ENCODE measurements at regions not wholly inside any gene's neighbourhood (a gene's known extent, or its start where the extent isn't known, plus 50 kb on each side); places are given as distances from the start of the nearest gene placed in this dataset.

GRCh38 chr10:8400151-8400550 lies 345.7 kb downstream of the GATA3 start:
- Histone ChIP-seq H3K9me3 (replicated peaks; ENCODE audit: control insufficient read depth, insufficient read depth, low read length) (no peaks in the 10 kb centered on the region), H3K4me3 (no peak overlapping the region), H3K4me2 (ENCODE audit: control insufficient read depth, insufficient read depth) (no peak overlapping the region), H3K4me1 (ENCODE audit: control insufficient read depth, insufficient read depth, low read length) (peaks cover 4% of the 10 kb centered on the region), H3K27ac (ENCODE audit: control insufficient read depth, insufficient read depth) (no peak overlapping the region), H3K36me3 (ENCODE audit: control insufficient read depth in 2 of 2, insufficient read depth in 2 of 2, low read length in 1 of 2) (no peaks in the 10 kb centered on the region), H3K79me2 (ENCODE audit: control insufficient read depth, insufficient read depth, low read length) (no peaks in the 10 kb centered on the region), H3K27me3 (replicated peaks in 1 of 2; ENCODE audit: control insufficient read depth in 2 of 2, insufficient read depth in 2 of 2, low read length in 1 of 2) (no peaks in the 10 kb centered on the region), H2AFZ (ENCODE audit: control insufficient read depth, low read depth, low read length) (no peak overlapping the region), H3K9ac (ENCODE audit: control insufficient read depth, insufficient read depth, low read length) (no peak overlapping the region), H4K20me1 (ENCODE audit: control insufficient read depth, insufficient read depth) (no peaks in the 10 kb centered on the region)
- BruUV-seq (replicated peaks), result no TSS peak
- ChIA-PET RAD21 (ENCODE audit: unreplicated experiment) (no interaction called here), POLR2A (no interaction called here), CTCF (no interaction called here), SMC1A (ENCODE audit: uncharacterized antibody, unreplicated experiment) (no interaction called here)
- DNase-seq (ENCODE audit: low read depth, low spot score) (no peak), ATAC-seq (no peak), FAIRE-seq (no peak)
- intact Hi-C loops (cut with micrococcal nuclease; ENCODE audit: unreplicated experiment), result no loop called here
- in situ Hi-C loops (cut with MboI), result no loop called here
- 58% methylated on average over 6 of the region's 6 CpGs for WGBS (ENCODE audit: insufficient coverage, insufficient replicate concordance, low lambda C conversion rate, missing lambda C conversion rate)
- TF ChIP-seq KAT2A (conservative IDR thresholded peaks at IDR 0.05; ENCODE audit: control insufficient read depth, low read depth, low read length) (no peak), EZH2 (IDR thresholded peaks at IDR 0.05; ENCODE audit: borderline replicate concordance, control insufficient read depth, low read depth, low read length) (no peak), BMI1 (IDR thresholded peaks at IDR 0.05; ENCODE audit: borderline replicate concordance) (no peak), FOXM1 (IDR thresholded peaks at IDR 0.05; ENCODE audit: low read depth, low read length) (no peak), PAX8 (IDR thresholded peaks at IDR 0.05) (no peak), SIN3A (IDR thresholded peaks at IDR 0.05; ENCODE audit: low read depth, low read length) (no peak), KDM1A (IDR thresholded peaks at IDR 0.05; ENCODE audit: borderline replicate concordance) (no peak), GABPA (IDR thresholded peaks at IDR 0.05; ENCODE audit: low read depth) (no peak), JUND (IDR thresholded peaks at IDR 0.05; ENCODE audit: low read depth, low read length) (no peak), SP1 (IDR thresholded peaks at IDR 0.05; ENCODE audit: low read depth, low read length) (no peak), HSF1 (IDR thresholded peaks at IDR 0.05; ENCODE audit: low read depth, low read length) (no peak), NR2C1 (IDR thresholded peaks at IDR 0.05) (no peak)
- TF ChIP-seq, protein P1, sequence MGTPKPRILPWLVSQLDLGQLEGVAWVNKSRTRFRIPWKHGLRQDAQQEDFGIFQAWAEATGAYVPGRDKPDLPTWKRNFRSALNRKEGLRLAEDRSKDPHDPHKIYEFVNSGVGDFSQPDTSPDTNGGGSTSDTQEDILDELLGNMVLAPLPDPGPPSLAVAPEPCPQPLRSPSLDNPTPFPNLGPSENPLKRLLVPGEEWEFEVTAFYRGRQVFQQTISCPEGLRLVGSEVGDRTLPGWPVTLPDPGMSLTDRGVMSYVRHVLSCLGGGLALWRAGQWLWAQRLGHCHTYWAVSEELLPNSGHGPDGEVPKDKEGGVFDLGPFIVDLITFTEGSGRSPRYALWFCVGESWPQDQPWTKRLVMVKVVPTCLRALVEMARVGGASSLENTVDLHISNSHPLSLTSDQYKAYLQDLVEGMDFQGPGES (IDR thresholded peaks at IDR 0.05), result no peak
